ENCODE measurements at regions not wholly inside any gene's neighbourhood (a gene's known extent, or its start where the extent isn't known, plus 50 kb on each side); places are given as distances from the start of the nearest gene placed in this dataset.

GRCh38 chr2:19478409-19478808 is 120.0 kb upstream of the OSR1 start:
- no peak for TF ChIP-seq POLR2A (IDR thresholded peaks at IDR 0.05; ENCODE audit: extremely low read depth, insufficient read length)
- TF ChIP-seq MAX (IDR thresholded peaks at IDR 0.05; ENCODE audit: low read depth, low read length): no peak
- no peak for TF ChIP-seq MYC (IDR thresholded peaks at IDR 0.05; ENCODE audit: low read depth, low read length)
- TF ChIP-seq CTCF (IDR thresholded peaks at IDR 0.05; ENCODE audit: low read depth, low read length): no peak
- DNase-seq (ENCODE audit: low read depth): no peak
- H3K4me3 ChIP-seq (ENCODE audit: low read depth, low read length): no peak overlapping the region

GRCh38 chr2:19476327-19476726 is 117.9 kb upstream of the OSR1 start:
- no peak for DNase-seq (ENCODE audit: low read depth)
- TF ChIP-seq MAX (IDR thresholded peaks at IDR 0.05; ENCODE audit: low read depth, low read length): no peak
- no peak for TF ChIP-seq POLR2A (IDR thresholded peaks at IDR 0.05; ENCODE audit: extremely low read depth, insufficient read length)
- TF ChIP-seq CTCF (IDR thresholded peaks at IDR 0.05; ENCODE audit: low read depth, low read length): no peak
- TF ChIP-seq MYC (IDR thresholded peaks at IDR 0.05; ENCODE audit: low read depth, low read length): no peak
- no peak overlapping the region for H3K4me3 ChIP-seq (ENCODE audit: low read depth, low read length)

GRCh38 chr2:19474128-19474527 is 115.7 kb upstream of the OSR1 start:
- peak; percentile 93 for DNase-seq (ENCODE audit: low read depth)
- no peak overlapping the region for H3K4me3 ChIP-seq (ENCODE audit: low read depth, low read length)
- peak; percentile 85 for TF ChIP-seq MAX (IDR thresholded peaks at IDR 0.05; ENCODE audit: low read depth, low read length)
- TF ChIP-seq POLR2A (IDR thresholded peaks at IDR 0.05; ENCODE audit: extremely low read depth, insufficient read length): no peak
- peak; percentile 81 for TF ChIP-seq MYC (IDR thresholded peaks at IDR 0.05; ENCODE audit: low read depth, low read length)
- no peak for TF ChIP-seq CTCF (IDR thresholded peaks at IDR 0.05; ENCODE audit: low read depth, low read length)

GRCh38 chr2:19473350-19473749 is 114.9 kb upstream of the OSR1 start:
- TF ChIP-seq CTCF (IDR thresholded peaks at IDR 0.05; ENCODE audit: low read depth, low read length) (no peak), MYC (IDR thresholded peaks at IDR 0.05; ENCODE audit: low read depth, low read length) (no peak), POLR2A (IDR thresholded peaks at IDR 0.05; ENCODE audit: extremely low read depth, insufficient read length) (no peak), MAX (IDR thresholded peaks at IDR 0.05; ENCODE audit: low read depth, low read length) (no peak)
- no peak overlapping the region for H3K4me3 ChIP-seq (ENCODE audit: low read depth, low read length)
- no peak for DNase-seq (ENCODE audit: low read depth)

GRCh38 chr2:19472391-19472978 is 114.1 kb upstream of the OSR1 start:
- no peak overlapping the region for H3K4me3 ChIP-seq (ENCODE audit: low read depth, low read length)
- DNase-seq (ENCODE audit: low read depth): no peak
- TF ChIP-seq MAX (IDR thresholded peaks at IDR 0.05; ENCODE audit: low read depth, low read length): no peak
- TF ChIP-seq MYC (IDR thresholded peaks at IDR 0.05; ENCODE audit: low read depth, low read length): no peak
- TF ChIP-seq CTCF (IDR thresholded peaks at IDR 0.05; ENCODE audit: low read depth, low read length): no peak
- no peak for TF ChIP-seq POLR2A (IDR thresholded peaks at IDR 0.05; ENCODE audit: extremely low read depth, insufficient read length)
